ENCODE measurements at regions not wholly inside any gene's neighbourhood (a gene's known extent, or its start where the extent isn't known, plus 50 kb on each side); places are given as distances from the start of the nearest gene placed in this dataset.

- no peak for DNase-seq
Observed at GRCh38 chr7:118013252-118014010, 140.2 kb upstream of the CTTNBP2 start.

DNA sequence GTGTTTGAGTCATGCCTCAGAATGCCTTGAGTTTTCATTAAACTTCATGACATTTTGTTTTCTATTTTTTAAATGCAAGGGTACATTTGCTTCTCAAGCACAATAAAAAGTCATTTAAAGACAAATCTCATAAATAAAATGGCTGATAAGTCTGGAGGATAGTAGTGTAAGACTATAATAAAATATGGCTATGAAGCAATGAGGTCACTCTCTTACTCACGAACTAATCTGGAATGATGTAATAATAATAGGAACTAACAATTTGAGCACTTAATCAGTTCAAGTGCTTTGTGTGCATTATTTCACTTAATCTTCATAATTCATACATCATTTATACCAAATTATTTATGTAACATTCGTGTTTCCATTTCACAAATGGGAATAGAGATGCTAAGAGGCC is 149.3 kb upstream of the CTTNBP2 start:
- intact Hi-C loops (cut with DNase I), result no loop called here
- no peaks in the 10 kb centered on the region for H3K4me1 ChIP-seq
- H3K36me3 ChIP-seq, result no peaks in the 10 kb centered on the region
- no peak overlapping the region for H3K4me3 ChIP-seq
- DNase-seq (no peak), ATAC-seq (no peak)
- H3K9me3 ChIP-seq, result no peaks in the 10 kb centered on the region
- TF ChIP-seq, protein P1, sequence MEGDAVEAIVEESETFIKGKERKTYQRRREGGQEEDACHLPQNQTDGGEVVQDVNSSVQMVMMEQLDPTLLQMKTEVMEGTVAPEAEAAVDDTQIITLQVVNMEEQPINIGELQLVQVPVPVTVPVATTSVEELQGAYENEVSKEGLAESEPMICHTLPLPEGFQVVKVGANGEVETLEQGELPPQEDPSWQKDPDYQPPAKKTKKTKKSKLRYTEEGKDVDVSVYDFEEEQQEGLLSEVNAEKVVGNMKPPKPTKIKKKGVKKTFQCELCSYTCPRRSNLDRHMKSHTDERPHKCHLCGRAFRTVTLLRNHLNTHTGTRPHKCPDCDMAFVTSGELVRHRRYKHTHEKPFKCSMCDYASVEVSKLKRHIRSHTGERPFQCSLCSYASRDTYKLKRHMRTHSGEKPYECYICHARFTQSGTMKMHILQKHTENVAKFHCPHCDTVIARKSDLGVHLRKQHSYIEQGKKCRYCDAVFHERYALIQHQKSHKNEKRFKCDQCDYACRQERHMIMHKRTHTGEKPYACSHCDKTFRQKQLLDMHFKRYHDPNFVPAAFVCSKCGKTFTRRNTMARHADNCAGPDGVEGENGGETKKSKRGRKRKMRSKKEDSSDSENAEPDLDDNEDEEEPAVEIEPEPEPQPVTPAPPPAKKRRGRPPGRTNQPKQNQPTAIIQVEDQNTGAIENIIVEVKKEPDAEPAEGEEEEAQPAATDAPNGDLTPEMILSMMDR (IDR thresholded peaks at IDR 0.05), result no peak
- TF ChIP-seq POLR2A (IDR thresholded peaks at IDR 0.05), result no peak
- no peak overlapping the region for H3K27ac ChIP-seq
- H3K27me3 ChIP-seq, result no peaks in the 10 kb centered on the region
- WGBS (ENCODE audit: insufficient coverage, low coverage, low lambda C conversion rate, missing lambda C conversion rate), result 65% methylated on average over 2 of the region's 2 CpGs

More at GRCh38 chr7:118013252-118014010, 140.2 kb upstream of the CTTNBP2 start:
- no peak for ATAC-seq
- H3K27ac ChIP-seq, result no peak overlapping the region
- intact Hi-C loops (cut with DNase I), result no loop called here
- WGBS (ENCODE audit: insufficient coverage, low coverage, low lambda C conversion rate, missing lambda C conversion rate), result 86% methylated on average over 2 of the region's 2 CpGs
- H3K9me3 ChIP-seq, result no peaks in the 10 kb centered on the region
- no peaks in the 10 kb centered on the region for H3K36me3 ChIP-seq
- no peak overlapping the region for H3K4me3 ChIP-seq
- TF ChIP-seq, protein P1 (IDR thresholded peaks at IDR 0.05), result no peak
- no peak for TF ChIP-seq POLR2A (IDR thresholded peaks at IDR 0.05)
- H3K27me3 ChIP-seq, result no peaks in the 10 kb centered on the region
- H3K4me1 ChIP-seq, result no peaks in the 10 kb centered on the region

- Histone ChIP-seq H3K4me3 (no peak overlapping the region), H3K4me1 (no peaks in the 10 kb centered on the region), H3K9me3 (no peaks in the 10 kb centered on the region), H3K27me3 (no peaks in the 10 kb centered on the region), H3K36me3 (no peaks in the 10 kb centered on the region), H3K27ac (no peak overlapping the region)
- intact Hi-C loops (cut with DNase I), result no loop called here
- ATAC-seq (peak in 2 of 4 donors; percentile 64 to 72), DNase-seq (peak in 2 of 3 donors; percentile 23 to 56)
- TF ChIP-seq, protein P1 (IDR thresholded peaks at IDR 0.05), result no peak
- TF ChIP-seq POLR2A (IDR thresholded peaks at IDR 0.05), result no peak
- 42% methylated on average over 2 of the region's 2 CpGs for WGBS (ENCODE audit: insufficient coverage, low coverage, low lambda C conversion rate, missing lambda C conversion rate)
Observed at GRCh38 chr7:118026791-118027190, 153.6 kb upstream of the CTTNBP2 start.

DNA sequence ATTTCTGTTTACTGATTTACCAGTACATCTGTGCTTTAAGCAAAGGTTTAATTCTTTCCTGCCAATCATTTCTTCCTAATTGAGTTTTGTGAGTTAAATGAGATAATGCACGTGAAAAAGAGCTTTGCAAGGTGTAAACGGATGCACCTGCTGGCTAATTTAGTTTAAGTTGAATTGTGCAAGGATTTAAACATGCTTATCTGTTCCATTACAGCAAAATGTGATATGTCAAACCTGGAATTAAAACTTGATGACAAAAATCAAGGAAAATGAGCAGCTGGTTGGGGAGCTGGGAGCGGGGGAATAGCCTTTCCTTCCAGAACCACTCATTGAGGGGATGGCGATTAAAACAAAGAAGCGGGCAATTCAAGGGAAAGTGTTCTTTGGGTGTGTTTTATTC is 155.0 kb upstream of the CTTNBP2 start:
- Histone ChIP-seq H3K36me3 (no peaks in the 10 kb centered on the region), H3K27me3 (no peaks in the 10 kb centered on the region), H3K27ac (no peak overlapping the region), H3K4me3 (no peak overlapping the region), H3K4me1 (no peaks in the 10 kb centered on the region), H3K9me3 (no peaks in the 10 kb centered on the region)
- 81% methylated on average over 5 of the region's 5 CpGs for WGBS (ENCODE audit: insufficient coverage, low coverage, low lambda C conversion rate, missing lambda C conversion rate)
- intact Hi-C loops (cut with DNase I), result no loop called here
- DNase-seq, result no peak
- no peak for ATAC-seq
- no peak for TF ChIP-seq POLR2A (IDR thresholded peaks at IDR 0.05)
- TF ChIP-seq, protein P1 (IDR thresholded peaks at IDR 0.05), result no peak
